Keratinocyte (primary cell): ENCODE measurements at regions not wholly inside any gene's neighbourhood (a gene's known extent, or its start where the extent isn't known, plus 50 kb on each side); places are given as distances from the start of the nearest gene placed in this dataset.

Experiments used
- DNase-seq: peaks from one replicate; pipeline ENCODE4 v3.0.0-alpha.2; 2011; ENCODE audit warnings: low read depth, missing footprints, low spot score
- FAIRE-seq: peaks from 2 replicates; lab custom pipeline; 2011; peaks lifted over from hg19 to GRCh38; lab: Jason Lieb, UNC
- H2AFZ ChIP-seq: 2 replicates; pipeline ENCODE4 v1.6.0; 2012; ENCODE audit warnings: low read length, control low read depth, inconsistent platforms; ENCODE audit not compliant: control insufficient read depth
- H3K27ac ChIP-seq: 2 replicates; pipeline ENCODE4 v1.5.1; 2011; ENCODE audit warnings: low read length; ENCODE audit not compliant: control insufficient read depth, insufficient read depth
- H3K27me3 ChIP-seq: 3 replicates; pipeline ENCODE4 v1.6.0; 2011; ENCODE audit warnings: low read length; ENCODE audit not compliant: control insufficient read depth, insufficient read depth; ENCODE audit errors: extremely low read depth
- H3K36me3 ChIP-seq, 2 experiments: 2 replicates in 1 of 2; 3 replicates in 1 of 2; pipeline ENCODE4 v1.5.1; 2011; ENCODE audit warnings: low read length in 2 of 2, mild to moderate bottlenecking in 1 of 2; ENCODE audit not compliant: control insufficient read depth in 2 of 2, insufficient read depth in 2 of 2; ENCODE audit errors: extremely low read depth in 1 of 2
- H3K4me1 ChIP-seq: 3 replicates; pipeline ENCODE4 v1.5.1; 2011; ENCODE audit warnings: low read length; ENCODE audit not compliant: control insufficient read depth, insufficient read depth; ENCODE audit errors: extremely low read depth
- H3K4me2 ChIP-seq: 3 replicates; pipeline ENCODE4 v1.6.0; 2011; ENCODE audit warnings: low read depth, low read length; ENCODE audit not compliant: control insufficient read depth, insufficient read depth; ENCODE audit errors: extremely low read depth
- H3K4me3 ChIP-seq, 3 experiments: fragments of 200-600 bp in 1 of 3; sonication (generic) in 1 of 3; 2 replicates in 2 of 3; 3 replicates in 1 of 3; pipeline ENCODE4 v1.5.1; 2011 to 2016; ENCODE audit warnings: low read length in 3 of 3, mild to moderate bottlenecking in 3 of 3, control low read depth in 2 of 3, inconsistent platforms in 1 of 3, low read depth in 1 of 3, mixed read lengths in 1 of 3, mixed run types in 1 of 3, moderate library complexity in 1 of 3; ENCODE audit not compliant: control insufficient read depth in 2 of 3, insufficient read depth in 2 of 3; ENCODE audit errors: extremely low read depth in 1 of 3
- H3K79me2 ChIP-seq: 2 replicates; pipeline ENCODE4 v1.6.0; 2012; ENCODE audit warnings: low read length; ENCODE audit not compliant: control insufficient read depth, insufficient read depth
- H3K9ac ChIP-seq: 3 replicates; pipeline ENCODE4 v1.6.0; 2011; ENCODE audit warnings: low read length; ENCODE audit not compliant: control insufficient read depth, insufficient read depth; ENCODE audit errors: extremely low read depth
- H3K9me1 ChIP-seq: 3 replicates; pipeline ENCODE4 v1.6.0; 2011; ENCODE audit warnings: low read length; ENCODE audit not compliant: control insufficient read depth, insufficient read depth; ENCODE audit errors: extremely low read depth
- H3K9me3 ChIP-seq: 2 replicates; pipeline ENCODE4 v1.5.1; 2012; ENCODE audit warnings: low read depth, low read length; ENCODE audit not compliant: control insufficient read depth
- H4K20me1 ChIP-seq: 3 replicates; pipeline ENCODE4 v1.6.0; 2011; ENCODE audit warnings: low read length; ENCODE audit not compliant: control insufficient read depth, insufficient read depth; ENCODE audit errors: extremely low read depth
- CTCF ChIP-seq, 3 experiments: IDR thresholded peaks in 1 of 3; conservative IDR thresholded peaks in 1 of 3; optimal IDR thresholded peaks in 1 of 3; 2 replicates in 2 of 3; 3 replicates in 1 of 3; pipeline versions ENCODE3 to v1.5.1; 2011; ENCODE audit warnings: low read length in 3 of 3, mild to moderate bottlenecking in 3 of 3, moderate library complexity in 2 of 3, control low read depth in 1 of 3, inconsistent platforms in 1 of 3; ENCODE audit not compliant: insufficient read depth in 2 of 3; ENCODE audit errors: extremely low read depth in 1 of 3
- EZH2 ChIP-seq: IDR thresholded peaks from one replicate; pipeline ENCODE4 v1.6.1; 2012; ENCODE audit warnings: inconsistent platforms, mild to moderate bottlenecking, low read length, moderate library complexity
- dilution Hi-C: fragments of 300-500 bp; cut with MboI; formaldehyde crosslinking; loops from one replicate; pipeline ENCODE4 v1.7.0; 2020; ENCODE audit warnings: low sequenced_read_pairs; ENCODE audit not compliant: extremely low pct_ligation_motif_present

GRCh38 chr11:29937526-29937925, 79.3 kb downstream of the KCNA4 start:
- Histone ChIP-seq H3K9me3 (no peaks in the 10 kb centered on the region), H3K4me3 (no peak overlapping the region), H3K27me3 (no peaks in the 10 kb centered on the region), H3K36me3 (no peaks in the 10 kb centered on the region), H2AFZ (no peak overlapping the region), H3K9ac (no peak overlapping the region), H3K27ac (no peak overlapping the region), H3K79me2 (no peaks in the 10 kb centered on the region), H3K4me2 (no peak overlapping the region), H4K20me1 (no peaks in the 10 kb centered on the region), H3K9me1 (no peaks in the 10 kb centered on the region), H3K4me1 (no peaks in the 10 kb centered on the region)
- TF ChIP-seq CTCF (optimal IDR thresholded peaks at IDR 0.05 in 1 of 3, IDR thresholded peaks at IDR 0.05 in 1 of 3, conservative IDR thresholded peaks at IDR 0.05 in 1 of 3; ENCODE audit: extremely low read depth in 1 of 3, insufficient read depth in 2 of 3, low read length in 3 of 3) (no peak), EZH2 (no peak)
- FAIRE-seq = no peak
- dilution Hi-C loops = no loop called here
- DNase-seq = no peak

- Histone ChIP-seq H2AFZ (no peak overlapping the region), H3K9ac (no peak overlapping the region), H3K27ac (no peak overlapping the region), H3K79me2 (no peaks in the 10 kb centered on the region), H3K4me1 (no peaks in the 10 kb centered on the region), H3K4me2 (no peak overlapping the region), H3K9me3 (no peaks in the 10 kb centered on the region), H3K36me3 (no peaks in the 10 kb centered on the region), H3K27me3 (no peaks in the 10 kb centered on the region), H4K20me1 (no peaks in the 10 kb centered on the region), H3K4me3 (no peak overlapping the region), H3K9me1 (no peaks in the 10 kb centered on the region)
- DNase-seq = no peak
- TF ChIP-seq EZH2 = no peak
- no peak for TF ChIP-seq CTCF (optimal IDR thresholded peaks at IDR 0.05 in 1 of 3, IDR thresholded peaks at IDR 0.05 in 1 of 3, conservative IDR thresholded peaks at IDR 0.05 in 1 of 3; ENCODE audit: extremely low read depth in 1 of 3, insufficient read depth in 2 of 3, low read length in 3 of 3)
- no peak for FAIRE-seq
- dilution Hi-C loops = no loop called here
These were observed 82.7 kb downstream of the KCNA4 start for GRCh38 chr11:29934115-29934638.
